H9 (cell line): ENCODE measurements at regions not wholly inside any gene's neighbourhood (a gene's known extent, or its start where the extent isn't known, plus 50 kb on each side); places are given as distances from the start of the nearest gene placed in this dataset.

Source experiments
- DNase-seq: peaks from one replicate; pipeline ENCODE4 v3.0.0-alpha.2; 2017
- H2AFZ ChIP-seq: one replicate; pipeline ENCODE4 v1.6.1; 2013; ENCODE audit warnings: mild to moderate bottlenecking, low read length, control low read depth, moderate library complexity
- H2AK5ac ChIP-seq: 2 replicates; pipeline ENCODE4 v1.6.1; 2013; ENCODE audit warnings: low read length, control low read depth, mixed read lengths; ENCODE audit not compliant: insufficient read length
- H2BK120ac ChIP-seq: one replicate; pipeline ENCODE4 v1.6.1; 2013; ENCODE audit warnings: low read depth, mild to moderate bottlenecking, low read length, control low read depth, inconsistent platforms; ENCODE audit not compliant: poor library complexity, severe bottlenecking
- H2BK12ac ChIP-seq: 2 replicates; pipeline ENCODE4 v1.6.1; 2013; ENCODE audit warnings: low read length, control low read depth, mixed read lengths, low read depth; ENCODE audit not compliant: insufficient read length
- H2BK15ac ChIP-seq: 2 replicates; pipeline ENCODE4 v1.6.1; 2013; ENCODE audit warnings: low read depth, low read length, control low read depth
- H2BK20ac ChIP-seq: one replicate; pipeline ENCODE4 v1.6.1; 2013; ENCODE audit warnings: low read depth, mild to moderate bottlenecking, low read length, control low read depth, inconsistent platforms; ENCODE audit not compliant: poor library complexity, severe bottlenecking
- H2BK5ac ChIP-seq: 2 replicates; pipeline ENCODE4 v1.6.1; 2013; ENCODE audit warnings: low read length, control low read depth, mixed read lengths; ENCODE audit not compliant: insufficient read length
- H3K14ac ChIP-seq: 2 replicates; pipeline ENCODE4 v1.6.1; 2013; ENCODE audit warnings: low read length, control low read depth; ENCODE audit not compliant: insufficient read depth
- H3K18ac ChIP-seq: 2 replicates; pipeline ENCODE4 v1.6.1; 2013; ENCODE audit warnings: low read depth, mild to moderate bottlenecking, mixed read lengths, low read length, control low read depth; ENCODE audit not compliant: insufficient read length
- H3K23ac ChIP-seq: 2 replicates; pipeline ENCODE4 v1.6.1; 2013; ENCODE audit warnings: low read length, control low read depth, mixed read lengths, low read depth; ENCODE audit not compliant: insufficient read length
- H3K23me2 ChIP-seq: 2 replicates; pipeline ENCODE4 v1.6.1; 2013; ENCODE audit warnings: low read depth, mild to moderate bottlenecking, mixed read lengths, low read length, control low read depth; ENCODE audit not compliant: insufficient read length, poor library complexity, severe bottlenecking
- H3K27ac ChIP-seq: 2 replicates; pipeline ENCODE4 v1.5.1; 2013; ENCODE audit warnings: low read length, control low read depth, mixed read lengths, low read depth; ENCODE audit not compliant: insufficient read length
- H3K27me3 ChIP-seq: 2 replicates; pipeline ENCODE4 v1.6.1; 2013; ENCODE audit warnings: low read length, control low read depth, inconsistent platforms; ENCODE audit not compliant: insufficient read depth
- H3K4ac ChIP-seq: 2 replicates; pipeline ENCODE4 v1.6.1; 2013; ENCODE audit warnings: low read depth, mild to moderate bottlenecking, control low read depth, inconsistent platforms, low read length, moderate library complexity
- H3K4me1 ChIP-seq: 2 replicates; pipeline ENCODE4 v1.6.1; 2013; ENCODE audit warnings: low read length, control low read depth, inconsistent platforms; ENCODE audit not compliant: insufficient read depth
- H3K4me2 ChIP-seq: 2 replicates; pipeline ENCODE4 v1.6.1; 2013; ENCODE audit warnings: low read length, control low read depth, mixed read lengths; ENCODE audit not compliant: insufficient read length, insufficient read depth
- H3K56ac ChIP-seq: 2 replicates; pipeline ENCODE4 v1.6.1; 2013; ENCODE audit warnings: low read depth, mild to moderate bottlenecking, mixed read lengths, low read length, control low read depth; ENCODE audit not compliant: insufficient read length
- H3K79me1 ChIP-seq: 2 replicates; pipeline ENCODE4 v1.6.1; 2013; ENCODE audit warnings: low read depth, mild to moderate bottlenecking, moderate library complexity, low read length, control low read depth, inconsistent platforms; ENCODE audit not compliant: insufficient read depth, poor library complexity, severe bottlenecking
- H3K79me2 ChIP-seq: 2 replicates; pipeline ENCODE4 v1.6.1; 2013; ENCODE audit warnings: low read length, control low read depth, inconsistent platforms; ENCODE audit not compliant: insufficient read depth
- H3K9ac ChIP-seq: 2 replicates; pipeline ENCODE4 v1.6.1; 2013; ENCODE audit warnings: low read length, control low read depth, mixed read lengths; ENCODE audit not compliant: insufficient read length; ENCODE audit errors: extremely low read depth
- H3K9me3 ChIP-seq: one replicate; pipeline ENCODE4 v1.6.1; 2013; ENCODE audit warnings: low read depth, low read length, inconsistent platforms; ENCODE audit not compliant: control insufficient read depth
- H3T11ph ChIP-seq: one replicate; pipeline ENCODE4 v1.6.1; 2013; ENCODE audit warnings: mild to moderate bottlenecking, low read length, control low read depth, inconsistent platforms
- H4K20me1 ChIP-seq: one replicate; pipeline ENCODE4 v1.6.1; 2013; ENCODE audit not compliant: control insufficient read depth, insufficient read length, insufficient read depth
- H4K5ac ChIP-seq: 2 replicates; pipeline ENCODE4 v1.6.1; 2013; ENCODE audit warnings: low read depth, mild to moderate bottlenecking, mixed read lengths, low read length, control low read depth; ENCODE audit not compliant: insufficient read length
- H4K8ac ChIP-seq: replicated peaks from 2 replicates; pipeline ENCODE4 v1.6.1; 2013; ENCODE audit warnings: low read length, control low read depth, mixed read lengths, low read depth; ENCODE audit not compliant: insufficient read length
- H4K91ac ChIP-seq: 2 replicates; pipeline ENCODE4 v1.6.1; 2013; ENCODE audit warnings: low read depth, mild to moderate bottlenecking, moderate library complexity, mixed read lengths, low read length, control low read depth; ENCODE audit not compliant: insufficient read length
- H3K27ac Mint-ChIP-seq, 3 experiments: 2 replicates in 2 of 3; 3 replicates in 1 of 3; pipeline ENCODE4 v1.8.0; 2020 to 2021; ENCODE audit warnings: mixed read lengths in 3 of 3, mild to moderate bottlenecking in 1 of 3, moderate library complexity in 1 of 3
- H3K27me3 Mint-ChIP-seq: 2 replicates; pipeline ENCODE4 v1.8.0; 2021; ENCODE audit warnings: low read depth, mild to moderate bottlenecking, moderate library complexity, mixed read lengths
- H3K36me3 Mint-ChIP-seq, 3 experiments: 2 replicates in 2 of 3; 3 replicates in 1 of 3; pipeline ENCODE4 v1.8.0; 2020 to 2021; ENCODE audit warnings: low read depth in 3 of 3, mixed read lengths in 3 of 3; ENCODE audit not compliant: insufficient read depth in 1 of 3
- H3K4me1 Mint-ChIP-seq, 2 experiments: 2 replicates each; pipeline ENCODE4 v1.8.0; 2020; ENCODE audit warnings: mixed read lengths in 2 of 2
- H3K4me3 Mint-ChIP-seq, 2 experiments: 2 replicates in 1 of 2; 3 replicates in 1 of 2; pipeline ENCODE4 v1.8.0; 2020 to 2021; ENCODE audit warnings: mild to moderate bottlenecking in 2 of 2, mixed read lengths in 2 of 2, moderate library complexity in 1 of 2
- H3K9me3 Mint-ChIP-seq, 2 experiments: 2 replicates in 1 of 2; 3 replicates in 1 of 2; pipeline ENCODE4 v1.8.0; 2020; ENCODE audit warnings: mild to moderate bottlenecking in 2 of 2, mixed read lengths in 2 of 2, moderate library complexity in 1 of 2
- WGBS: extraction: QIAGEN DNeasy Blood & Tissue Kit; methylation state at CpG from one replicate; pipeline ENCODE4 v1.1.7; 2013; ENCODE audit warnings: missing lambda C conversion rate, low lambda C conversion rate, mixed read lengths; ENCODE audit not compliant: insufficient read length; ENCODE audit errors: extremely low coverage; 5-methylcytosine and 5-hydroxymethylcytosine counted together
- TF ChIP-seq, protein P1 (sequence below): fragments of 200-600 bp; sonication (generic); conservative IDR thresholded peaks from 3 replicates; pipeline ENCODE4 v1.8.0; 2021; ENCODE audit warnings: antibody characterized with exemption, mild to moderate bottlenecking

DNA sequence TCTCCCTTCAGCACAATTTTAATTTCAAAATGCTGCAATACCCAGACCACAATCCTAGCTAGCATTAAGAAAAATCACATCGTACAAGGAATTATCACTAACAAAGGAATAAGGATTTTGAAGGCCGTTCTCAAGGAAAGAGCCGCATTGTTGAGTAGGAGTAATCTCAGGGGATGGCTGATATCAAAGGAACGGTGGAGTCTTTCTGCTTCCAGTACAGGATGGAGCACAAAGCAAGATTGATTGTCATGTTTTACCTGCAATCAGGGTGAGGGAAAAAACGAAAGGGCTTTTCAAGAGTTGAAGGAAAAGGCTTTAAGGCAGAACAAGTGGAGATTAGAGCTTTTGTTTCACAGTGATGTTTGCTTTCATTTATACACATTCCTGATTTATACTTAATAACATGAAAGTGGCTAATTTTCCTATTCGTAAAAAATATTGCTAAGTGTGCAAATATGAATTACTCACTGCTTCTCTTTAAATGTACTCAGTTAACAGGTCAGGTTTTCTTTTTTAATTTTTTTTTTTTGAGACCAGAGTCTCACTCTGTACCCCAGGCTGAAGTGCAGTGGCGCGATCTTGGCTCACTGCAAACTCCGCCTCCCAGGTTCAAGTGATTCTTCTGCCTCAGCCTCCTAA is 207.0 kb downstream of the TRIML1 start:
- DNase-seq: no peak
- H2BK12ac ChIP-seq: no peak overlapping the region
- H3T11ph ChIP-seq: no peak overlapping the region
- no peaks in the 10 kb centered on the region for H3K9me3 Mint-ChIP-seq
- H3K18ac ChIP-seq: no peak overlapping the region
- no peaks in the 10 kb centered on the region for H3K27me3 Mint-ChIP-seq
- H3K36me3 Mint-ChIP-seq: no peaks in the 10 kb centered on the region
- H2AFZ ChIP-seq: no peak overlapping the region
- no peak overlapping the region for H3K4me3 Mint-ChIP-seq
- TF ChIP-seq, protein P1, sequence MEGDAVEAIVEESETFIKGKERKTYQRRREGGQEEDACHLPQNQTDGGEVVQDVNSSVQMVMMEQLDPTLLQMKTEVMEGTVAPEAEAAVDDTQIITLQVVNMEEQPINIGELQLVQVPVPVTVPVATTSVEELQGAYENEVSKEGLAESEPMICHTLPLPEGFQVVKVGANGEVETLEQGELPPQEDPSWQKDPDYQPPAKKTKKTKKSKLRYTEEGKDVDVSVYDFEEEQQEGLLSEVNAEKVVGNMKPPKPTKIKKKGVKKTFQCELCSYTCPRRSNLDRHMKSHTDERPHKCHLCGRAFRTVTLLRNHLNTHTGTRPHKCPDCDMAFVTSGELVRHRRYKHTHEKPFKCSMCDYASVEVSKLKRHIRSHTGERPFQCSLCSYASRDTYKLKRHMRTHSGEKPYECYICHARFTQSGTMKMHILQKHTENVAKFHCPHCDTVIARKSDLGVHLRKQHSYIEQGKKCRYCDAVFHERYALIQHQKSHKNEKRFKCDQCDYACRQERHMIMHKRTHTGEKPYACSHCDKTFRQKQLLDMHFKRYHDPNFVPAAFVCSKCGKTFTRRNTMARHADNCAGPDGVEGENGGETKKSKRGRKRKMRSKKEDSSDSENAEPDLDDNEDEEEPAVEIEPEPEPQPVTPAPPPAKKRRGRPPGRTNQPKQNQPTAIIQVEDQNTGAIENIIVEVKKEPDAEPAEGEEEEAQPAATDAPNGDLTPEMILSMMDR: no peak
- H3K4me1 Mint-ChIP-seq: peaks cover 5 to 6% of the 10 kb centered on the region in 2 experiments
- H3K27ac ChIP-seq: no peak overlapping the region
- H4K8ac ChIP-seq: no peak overlapping the region
- H3K14ac ChIP-seq: no peak overlapping the region
- no peak overlapping the region for H4K5ac ChIP-seq
- H2BK120ac ChIP-seq: no peak overlapping the region
- H2BK15ac ChIP-seq: no peak overlapping the region
- no peaks in the 10 kb centered on the region for H3K4me1 ChIP-seq
- H3K9ac ChIP-seq: no peak overlapping the region
- H3K23me2 ChIP-seq: no peaks in the 10 kb centered on the region
- no peak overlapping the region for H3K4me2 ChIP-seq
- H3K56ac ChIP-seq: no peak overlapping the region
- H3K23ac ChIP-seq: no peak overlapping the region
- H4K91ac ChIP-seq: no peak overlapping the region
- H3K79me1 ChIP-seq: no peaks in the 10 kb centered on the region
- no peaks in the 10 kb centered on the region for H4K20me1 ChIP-seq
- no CpG with 5 or more reads among the region's 9 CpGs for WGBS
- no peaks in the 10 kb centered on the region for H3K9me3 ChIP-seq
- H2AK5ac ChIP-seq: no peak overlapping the region
- no peaks in the 10 kb centered on the region for H3K27me3 ChIP-seq
- H3K4ac ChIP-seq: no peak overlapping the region
- no peak overlapping the region for H2BK5ac ChIP-seq
- H2BK20ac ChIP-seq: no peak overlapping the region
- H3K79me2 ChIP-seq: no peaks in the 10 kb centered on the region
- no peak overlapping the region for H3K27ac Mint-ChIP-seq
